NCI-H774 (cell line): ENCODE measurements at regions not wholly inside any gene's neighbourhood (a gene's known extent, or its start where the extent isn't known, plus 50 kb on each side); places are given as distances from the start of the nearest gene placed in this dataset.
"Not testable (repeated sequence)": the region's sequence is repeated elsewhere in the genome, so short reads cannot be mapped to it uniquely, and the experiment has no call there.

Source experiments
- DNase-seq: peaks from one replicate; lab custom pipeline; 2025; lab: John Stamatoyannopoulos, UW

DNA sequence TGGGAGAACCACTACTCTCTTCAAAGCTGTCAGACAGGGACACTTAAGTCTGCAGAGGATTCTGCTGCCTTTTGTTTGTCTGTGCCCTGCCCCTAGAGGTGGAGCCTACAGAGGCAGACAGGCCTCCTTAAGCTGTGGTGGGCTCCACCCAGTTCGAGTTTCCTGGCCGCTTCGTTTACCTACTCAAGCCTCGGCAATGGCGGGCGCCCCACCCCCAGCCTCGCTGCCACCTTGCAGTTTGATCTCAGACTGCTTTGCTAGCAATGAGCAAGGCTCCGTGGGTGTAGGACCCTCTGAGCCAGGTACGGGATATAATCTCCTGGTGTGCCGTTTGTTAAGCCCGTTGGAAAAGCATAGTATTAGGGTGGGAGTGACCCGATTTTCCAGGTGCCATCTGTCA, 267.9 kb upstream of the GRAMD2B start:
- not testable (repeated sequence) for DNase-seq

DNA sequence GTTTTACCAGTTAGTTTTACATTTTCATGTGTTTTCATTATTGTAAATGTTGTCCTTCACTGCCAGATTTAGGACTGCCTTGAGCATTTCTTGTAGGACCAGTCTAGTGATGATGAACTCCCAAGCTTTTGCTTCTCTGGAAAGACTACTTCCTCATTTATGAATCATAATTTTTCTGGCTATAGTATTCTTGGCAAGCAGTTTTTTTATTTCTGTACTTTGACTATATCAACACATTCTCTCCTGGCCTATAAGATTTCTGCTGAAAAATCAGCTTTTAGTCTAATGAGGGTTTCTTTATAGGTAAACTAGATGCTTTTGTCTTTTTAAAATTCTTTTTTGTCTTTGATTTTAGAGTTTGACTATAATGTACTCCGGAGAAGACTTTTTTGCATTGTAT, 256.8 kb upstream of the GRAMD2B start:
- no peak for DNase-seq

DNA sequence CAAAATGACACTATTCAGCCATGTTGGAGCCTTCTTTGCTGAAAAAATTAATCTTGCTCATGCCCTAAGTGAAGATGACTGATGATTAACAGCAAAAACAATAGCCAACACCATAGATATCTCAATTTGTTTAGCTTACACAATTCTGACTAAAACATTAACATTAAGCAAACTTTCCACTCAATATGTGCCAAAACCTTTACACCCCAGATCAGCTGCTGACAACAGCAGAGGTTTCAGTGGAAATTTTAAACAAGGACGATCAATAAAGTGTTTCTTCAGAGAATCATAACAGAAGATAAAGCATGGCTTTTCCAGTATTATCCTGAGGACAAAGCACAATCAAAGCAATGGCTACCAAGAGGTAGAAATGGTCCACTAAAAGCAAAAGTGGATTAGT, 254.4 kb upstream of the GRAMD2B start:
- DNase-seq: no peak

DNA sequence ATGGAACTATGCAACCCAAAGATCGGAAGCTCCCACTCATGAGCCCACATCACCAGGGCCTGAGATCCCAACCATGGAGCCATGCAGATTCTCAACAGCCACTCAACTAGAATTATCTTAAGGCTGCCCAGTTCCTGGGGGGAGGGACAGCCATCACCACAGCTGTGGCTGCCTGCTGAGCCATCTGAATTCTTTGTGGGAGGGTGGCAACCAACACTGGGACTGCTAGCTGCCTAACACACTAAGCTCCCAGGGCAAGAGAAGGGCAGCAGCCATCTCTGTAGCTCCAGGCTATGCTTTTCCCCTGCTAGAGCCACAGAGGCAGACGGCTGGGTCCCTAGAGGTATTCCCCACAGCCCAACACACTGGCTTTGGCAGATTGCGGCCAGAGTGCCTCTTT, 251.3 kb upstream of the GRAMD2B start:
- DNase-seq: no peak

DNA sequence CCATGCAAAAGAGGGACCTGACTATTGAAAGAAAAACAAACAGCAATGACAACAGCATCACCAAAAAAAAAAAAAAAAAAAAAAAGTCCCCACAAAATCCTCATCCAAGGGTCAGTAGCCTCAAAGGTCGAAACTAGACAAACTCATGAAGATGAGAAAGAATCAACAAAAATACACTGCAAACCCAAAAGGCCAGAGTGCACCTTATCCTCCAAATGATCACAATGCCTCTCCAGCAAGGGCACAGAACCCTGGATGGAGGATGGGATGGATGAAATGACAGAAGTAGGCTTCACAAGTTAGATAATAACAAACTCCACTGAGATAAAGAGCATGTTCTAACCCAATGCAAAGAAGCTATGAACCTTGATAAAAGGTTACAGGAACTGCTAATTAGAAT, 250.4 kb upstream of the GRAMD2B start:
- DNase-seq: no peak

DNA sequence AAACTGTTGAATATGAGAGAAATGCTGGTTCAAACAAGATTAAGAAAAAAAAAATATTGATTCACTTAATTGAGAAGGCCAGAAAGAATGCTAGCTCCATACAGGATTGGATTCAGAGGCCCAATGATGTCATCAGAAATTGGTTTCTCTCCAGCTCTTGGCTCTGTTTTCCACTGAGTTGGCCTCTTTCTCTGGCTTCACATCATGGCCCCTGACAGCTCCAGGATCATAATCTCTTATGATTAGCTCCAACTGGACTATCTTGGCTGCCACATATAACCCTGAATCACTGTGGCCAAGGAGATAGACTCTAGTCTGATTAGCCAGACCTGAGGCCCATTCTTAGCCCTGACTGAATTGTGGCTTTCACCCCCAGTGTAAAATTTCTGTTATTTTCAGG, 244.7 kb upstream of the GRAMD2B start:
- no peak for DNase-seq

DNA sequence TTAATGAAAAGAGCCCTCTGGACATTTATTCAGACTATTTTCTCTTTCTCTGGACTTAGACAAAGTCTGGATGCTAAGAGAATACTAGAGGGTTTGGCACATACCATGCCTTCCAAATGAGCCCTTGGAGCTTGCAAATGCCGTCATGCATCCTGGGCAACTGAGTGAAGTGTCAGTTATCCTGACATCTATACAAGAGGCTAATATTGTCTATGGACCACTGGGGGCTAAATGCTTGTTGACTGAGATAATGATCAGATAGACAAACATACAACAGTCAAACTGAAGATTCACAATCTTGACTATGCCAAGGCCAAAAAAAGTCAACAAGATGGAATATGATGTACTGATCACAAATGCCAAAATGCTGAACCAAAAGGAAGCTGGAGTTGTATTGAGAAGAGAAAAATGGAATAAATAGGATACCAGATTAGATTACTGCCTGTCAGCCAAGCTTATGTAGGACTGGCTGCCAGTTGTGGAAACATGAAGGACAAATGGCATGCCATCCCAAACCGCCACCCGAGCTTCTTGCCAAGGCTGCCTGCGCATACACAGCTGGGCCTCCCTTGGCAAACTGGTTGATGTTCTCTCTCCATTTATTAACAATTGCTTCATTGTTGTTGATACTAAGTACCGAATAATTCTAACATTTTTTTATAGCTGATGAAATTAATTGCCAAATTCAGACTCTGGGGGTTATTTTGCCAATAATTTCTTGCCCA, 240.1 kb upstream of the GRAMD2B start:
- DNase-seq: no peak

DNA sequence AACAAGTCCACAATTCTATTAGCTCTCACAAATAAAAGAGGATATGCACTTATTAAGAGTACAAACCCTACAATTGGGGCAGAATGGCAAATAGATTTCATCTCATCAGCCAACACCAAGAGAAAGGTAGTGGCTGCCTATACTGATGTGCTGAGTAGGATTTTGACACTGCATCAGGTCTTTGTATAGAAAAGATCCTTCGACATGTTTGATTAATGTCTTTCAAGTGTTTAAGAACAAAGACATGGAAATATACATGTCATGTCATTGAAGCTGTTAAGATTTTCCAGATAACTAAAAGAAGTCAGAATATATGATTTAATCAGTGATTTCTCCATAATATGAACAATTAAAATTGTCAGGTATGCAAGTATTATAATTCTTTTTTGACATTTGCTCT, 238.7 kb upstream of the GRAMD2B start:
- no peak for DNase-seq

DNA sequence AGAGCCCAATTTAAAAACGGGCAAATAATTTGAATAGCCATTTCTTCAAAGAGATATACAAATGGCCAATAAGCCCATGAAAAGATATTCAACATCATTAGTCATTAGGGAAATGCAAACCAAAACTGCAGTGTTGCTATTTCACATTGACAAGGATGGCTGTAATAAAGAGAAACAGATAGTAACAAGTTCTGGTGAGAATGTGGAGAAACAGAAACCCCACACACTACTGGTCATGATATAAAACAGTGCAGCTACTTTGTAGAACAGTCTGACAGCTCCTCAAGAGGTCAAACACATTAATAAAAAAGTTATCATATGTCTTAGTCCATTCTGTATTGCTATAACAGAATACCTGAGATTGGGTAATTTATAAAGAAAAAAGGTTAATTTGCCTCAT, 237.0 kb upstream of the GRAMD2B start:
- no peak for DNase-seq

DNA sequence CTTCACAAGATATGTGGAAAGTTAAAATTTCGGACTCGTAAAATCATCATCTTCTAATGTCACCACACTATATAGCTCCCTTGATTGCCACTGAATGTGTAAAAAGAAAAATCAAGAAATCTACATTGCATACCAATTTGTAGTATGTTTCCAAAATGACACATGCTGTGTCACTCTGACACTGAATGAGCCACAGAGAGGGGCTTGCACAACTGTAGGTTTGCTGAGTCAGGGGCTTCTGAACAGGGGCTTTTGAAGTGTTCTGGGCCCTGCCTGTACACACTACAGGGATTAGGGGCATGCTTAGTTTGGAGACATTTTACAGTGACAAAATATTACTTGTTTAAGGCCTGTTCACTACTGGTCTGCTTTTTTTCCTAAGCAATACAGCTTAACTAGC, 234.4 kb upstream of the GRAMD2B start:
- DNase-seq: no peak

DNA sequence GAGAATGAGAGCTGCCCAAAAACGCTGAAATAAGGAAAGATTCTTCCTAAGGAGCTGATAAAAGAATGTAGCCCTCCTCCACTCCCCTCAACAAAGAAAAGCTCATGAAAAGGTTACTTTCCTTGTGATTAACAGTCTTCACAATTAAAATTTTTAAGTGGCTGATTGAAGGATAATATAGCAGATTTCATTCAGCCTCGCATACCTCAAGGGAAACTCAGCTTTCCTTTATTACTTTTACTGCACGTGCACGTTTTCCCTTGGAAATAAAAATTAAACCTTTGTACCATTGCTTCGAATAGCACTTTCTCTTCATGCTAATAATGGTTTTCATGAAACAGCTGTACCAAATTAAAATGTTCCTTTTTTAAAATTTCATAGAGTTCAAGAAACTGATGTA, 234.0 kb upstream of the GRAMD2B start:
- DNase-seq: no peak

DNA sequence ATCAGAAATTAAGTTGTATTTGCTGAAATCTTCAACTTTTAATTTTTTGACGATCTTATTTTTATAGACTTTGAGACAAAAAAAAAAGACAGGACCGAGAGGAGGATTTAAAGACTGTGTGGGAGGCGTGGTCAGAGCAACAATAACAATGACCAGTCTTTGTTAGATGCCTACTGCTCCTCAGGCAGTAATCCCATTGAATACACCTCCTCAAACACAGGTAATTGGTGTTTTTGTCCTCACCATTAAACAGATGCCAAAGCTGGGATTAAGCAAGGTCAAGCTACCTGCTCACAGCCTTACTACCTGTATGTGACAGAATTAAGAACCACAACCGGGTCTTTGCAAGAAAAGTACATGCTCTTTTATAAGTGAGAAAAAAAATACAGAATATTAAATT, 233.3 kb upstream of the GRAMD2B start:
- no peak for DNase-seq

DNA sequence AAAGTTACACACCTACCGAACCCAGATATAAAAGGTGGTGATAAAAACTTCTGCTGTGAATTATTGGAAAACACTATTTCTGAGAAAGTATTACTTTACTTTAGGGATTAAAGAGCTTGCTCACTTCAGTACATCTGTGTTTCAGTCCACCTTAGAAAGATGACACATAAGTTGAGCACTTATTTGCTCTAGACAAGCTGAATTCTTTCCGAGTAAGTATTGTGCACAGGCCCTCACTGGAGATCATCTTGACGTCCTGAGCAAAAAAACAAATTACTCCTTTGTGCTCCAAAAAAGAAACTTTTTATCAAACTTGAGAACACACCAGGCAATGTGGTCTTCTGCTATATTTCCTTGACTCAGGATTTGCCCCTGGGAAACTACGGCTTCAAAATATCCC, 231.0 kb upstream of the GRAMD2B start:
- no peak for DNase-seq

DNA sequence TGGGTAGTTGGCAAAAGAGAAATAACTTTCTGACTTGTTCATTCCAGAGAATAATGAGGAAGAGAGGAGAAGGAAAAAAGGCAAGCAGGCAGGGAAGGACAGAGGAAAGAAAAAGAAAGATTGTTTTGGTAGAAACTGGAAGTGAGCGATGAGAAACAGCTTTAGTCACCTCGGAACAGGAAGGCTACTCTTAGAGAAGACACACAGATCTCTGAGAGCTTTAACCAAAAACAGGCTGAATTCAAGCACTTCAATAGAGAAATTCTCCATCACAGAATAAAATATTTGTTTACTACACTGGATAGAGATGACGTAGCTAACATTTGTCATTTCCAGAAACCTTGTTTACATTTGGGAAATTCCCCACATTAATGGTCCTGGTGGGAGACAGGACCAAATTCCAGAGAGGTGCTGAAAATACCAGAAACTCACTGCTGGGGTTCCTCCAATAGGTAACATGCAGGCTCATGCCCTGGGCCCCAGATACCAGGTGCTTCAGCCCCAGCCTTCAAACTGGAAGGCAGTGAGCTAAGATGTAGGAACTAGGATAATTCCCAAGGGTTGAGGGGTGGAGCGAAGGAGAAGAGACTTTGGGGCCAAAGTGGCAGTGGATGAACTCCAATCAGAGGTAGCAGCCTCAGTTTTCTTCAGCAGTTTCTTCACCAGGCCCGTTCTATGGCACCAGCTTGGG, 227.7 kb upstream of the GRAMD2B start:
- no peak for DNase-seq

DNA sequence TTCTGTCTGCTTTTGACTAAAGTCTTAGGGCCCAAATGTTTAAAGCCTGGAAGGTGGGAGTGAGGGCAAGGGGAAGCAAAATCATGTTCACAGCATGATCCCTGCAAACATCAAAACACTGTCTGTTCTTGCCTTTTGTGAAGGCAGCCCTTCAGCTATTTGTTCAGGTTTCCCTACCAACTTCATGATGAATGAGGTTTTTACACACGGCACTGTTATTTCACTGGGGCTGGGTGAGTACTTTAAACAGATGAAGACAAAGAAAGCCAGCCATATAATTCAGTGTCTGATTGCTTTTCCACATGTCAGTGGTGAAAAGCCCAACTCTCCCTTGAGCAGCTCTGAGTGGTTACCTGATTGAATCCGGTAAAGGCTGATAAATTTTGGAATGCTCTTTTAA, 224.7 kb upstream of the GRAMD2B start:
- peak; percentile 90 for DNase-seq

DNA sequence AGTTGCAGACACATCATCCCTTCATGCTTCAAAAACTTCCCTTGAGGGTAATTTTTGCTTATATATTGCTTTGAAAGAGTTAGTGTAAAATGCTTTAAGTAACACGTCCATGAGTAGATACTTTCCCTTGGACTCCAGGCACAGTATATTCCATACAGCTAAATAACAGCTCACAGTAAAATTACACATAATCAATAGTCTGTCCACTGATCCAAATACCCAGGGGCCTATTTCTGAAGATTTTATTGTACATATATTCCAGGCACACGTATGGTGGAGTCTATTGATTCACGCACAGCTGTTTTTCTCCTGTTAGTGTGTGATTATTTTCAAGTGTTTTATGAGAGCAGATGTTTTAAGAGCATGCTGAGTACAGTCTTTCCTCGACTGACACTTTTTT, 223.7 kb upstream of the GRAMD2B start:
- no peak for DNase-seq

DNA sequence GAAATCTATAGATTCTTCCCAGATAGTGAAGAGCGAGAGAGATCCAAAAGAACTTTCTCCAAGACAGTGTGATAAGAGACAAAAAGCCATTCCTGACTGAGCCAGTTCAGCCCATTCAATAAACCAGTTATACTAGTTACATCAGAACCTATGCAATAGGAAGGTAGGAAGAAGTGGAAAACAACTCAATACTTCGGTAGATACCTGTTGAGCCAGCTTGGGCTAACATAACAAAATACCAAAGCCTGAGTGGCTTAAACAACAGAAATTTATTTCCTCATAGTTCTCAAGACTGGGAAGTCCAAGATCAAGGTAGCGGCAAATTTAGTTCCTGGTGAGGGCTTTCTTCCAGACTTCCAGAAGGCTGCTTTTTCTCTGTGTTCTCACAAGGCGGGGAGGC, 214.5 kb upstream of the GRAMD2B start:
- DNase-seq: no peak

DNA sequence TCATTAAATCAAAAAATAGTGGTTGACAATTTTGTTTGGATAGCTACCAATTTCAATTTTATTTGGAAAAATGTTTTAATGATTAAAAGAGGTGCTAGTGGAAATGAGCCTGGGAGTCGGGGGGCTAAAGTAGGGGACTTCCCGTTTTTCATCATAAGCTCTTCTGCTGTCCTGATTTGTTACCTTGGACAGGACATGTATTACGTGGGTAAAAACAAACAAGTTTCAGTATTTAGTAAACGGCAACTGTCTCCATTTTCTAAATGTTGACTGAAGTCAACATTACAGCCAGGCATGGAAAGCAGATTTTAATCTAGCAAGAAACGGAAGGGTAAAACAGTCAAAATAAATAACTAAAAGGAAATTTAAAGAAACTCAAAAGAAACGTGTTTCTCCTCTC, 212.3 kb upstream of the GRAMD2B start:
- DNase-seq: no peak

DNA sequence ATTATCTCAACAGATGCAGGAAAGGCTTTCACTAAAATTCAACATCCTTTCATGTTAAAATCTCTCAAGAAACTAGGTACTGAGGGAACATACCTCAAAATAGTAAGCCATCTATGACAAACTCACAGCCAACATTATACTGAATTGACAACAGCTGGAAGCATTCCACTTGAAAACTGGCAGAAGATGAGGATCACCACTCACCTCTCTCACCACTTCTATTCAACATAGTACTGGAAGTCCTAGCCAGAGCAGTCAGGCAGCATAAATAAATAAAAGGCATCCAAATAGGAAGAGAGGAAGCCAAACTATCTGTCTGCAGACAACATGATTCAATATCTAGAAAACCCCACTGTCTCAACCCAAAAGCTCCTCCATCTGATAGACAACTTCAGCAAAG, 203.6 kb upstream of the GRAMD2B start:
- DNase-seq: no peak

DNA sequence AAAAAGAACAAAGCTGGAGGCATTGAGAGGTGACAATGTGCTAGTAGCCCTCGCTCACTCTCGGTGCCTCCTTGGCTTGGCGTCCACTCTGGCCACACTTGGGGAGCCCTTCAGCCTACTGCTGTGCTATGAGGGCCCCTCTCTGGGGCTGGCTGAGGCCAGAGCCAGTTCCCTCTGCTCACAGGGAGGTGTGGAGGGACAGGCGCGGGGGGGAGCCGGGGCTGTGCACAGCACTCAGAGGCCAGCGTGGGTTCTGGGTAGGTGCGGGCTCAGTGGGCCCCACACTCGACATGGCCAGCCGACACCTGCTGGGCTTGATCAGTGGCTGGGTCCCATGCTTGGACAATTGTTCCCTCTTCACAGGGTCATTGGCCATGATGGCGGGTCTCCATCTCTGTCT, 202.5 kb upstream of the GRAMD2B start:
- DNase-seq: no peak

DNA sequence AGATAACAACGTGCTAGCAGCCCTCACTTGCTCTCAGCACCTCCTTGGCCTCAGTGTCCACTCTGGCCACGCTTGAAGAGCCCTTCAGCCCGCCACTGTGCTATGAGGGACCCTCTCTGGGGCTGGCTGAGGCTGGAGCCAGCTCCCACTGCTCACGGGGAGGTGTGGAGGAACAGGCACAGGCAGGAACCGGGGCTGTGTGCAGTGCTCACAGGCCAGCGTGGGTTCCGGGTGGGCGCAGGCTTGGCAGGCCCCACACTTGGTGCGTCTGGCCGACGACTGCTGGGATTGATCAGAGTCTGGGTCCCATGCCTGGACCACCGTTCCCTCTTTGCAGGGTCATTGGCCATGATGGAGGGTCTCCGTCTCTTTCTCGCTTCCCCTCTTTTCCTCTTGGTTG, 194.3 kb upstream of the GRAMD2B start:
- no peak for DNase-seq

DNA sequence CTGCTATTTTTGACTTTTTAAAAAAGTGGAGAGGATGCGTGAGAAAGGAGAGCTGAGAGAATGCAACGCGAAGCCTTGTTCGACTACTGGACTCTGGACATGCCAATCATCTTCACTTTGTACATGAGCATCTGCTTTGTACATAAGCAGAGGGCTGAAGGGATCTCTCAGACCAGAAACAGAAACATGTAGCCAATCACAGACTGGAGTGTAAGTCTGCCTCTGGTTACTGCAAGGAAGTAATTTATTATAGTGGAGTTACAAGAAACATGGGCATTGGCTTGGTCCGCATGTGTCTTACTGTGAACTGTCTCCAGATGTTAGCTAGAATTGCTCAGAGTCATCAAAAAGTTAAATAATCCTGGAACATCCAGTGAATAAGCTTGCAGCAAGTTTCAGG, 190.0 kb upstream of the GRAMD2B start:
- no peak for DNase-seq

DNA sequence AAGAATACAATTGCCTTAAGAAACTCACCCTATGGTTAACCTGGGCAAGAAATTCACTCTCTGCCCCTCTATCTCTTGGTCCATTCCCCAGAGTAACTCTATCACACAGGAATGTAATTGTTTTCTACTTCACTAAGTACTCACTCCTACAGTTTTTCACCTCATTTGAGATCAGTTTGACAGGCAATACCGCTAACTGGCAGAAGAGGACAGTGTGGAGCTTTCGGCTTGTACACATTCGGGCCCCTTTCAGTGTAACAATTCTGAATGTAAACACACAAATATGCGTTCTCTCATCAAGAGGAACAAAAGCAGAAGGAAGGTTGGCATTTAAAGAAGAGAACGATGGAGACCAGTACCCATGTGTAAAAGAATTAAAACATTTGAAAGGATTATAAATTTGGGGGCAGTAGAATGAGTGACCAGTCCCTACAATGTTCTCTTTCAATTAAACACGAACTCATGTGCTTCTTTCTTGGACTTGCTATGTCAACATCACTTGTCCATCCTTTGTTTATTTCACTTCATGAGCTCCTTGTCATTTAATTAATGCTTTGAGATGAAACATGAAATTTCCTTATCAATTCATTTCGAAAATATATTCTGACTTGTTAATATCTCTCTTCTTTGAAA, 188.5 kb upstream of the GRAMD2B start:
- no peak for DNase-seq

DNA sequence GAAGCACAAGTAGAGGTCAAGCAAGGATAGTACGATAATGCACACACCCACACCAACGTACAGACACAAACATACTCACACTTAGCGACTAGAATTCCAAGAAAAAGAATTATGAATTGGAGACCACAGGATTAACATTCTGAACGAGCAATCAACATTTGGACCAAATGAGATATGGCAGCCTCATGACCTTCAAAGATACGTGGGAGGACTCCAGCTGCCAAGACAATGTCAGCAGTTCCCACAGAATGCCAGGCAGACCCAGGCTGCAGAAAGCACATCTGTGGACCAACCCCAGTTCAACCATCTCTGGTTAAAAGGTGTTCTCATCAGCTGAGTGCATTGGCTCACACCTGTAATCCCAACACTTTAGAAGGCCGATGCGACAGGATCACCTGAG, 187.6 kb upstream of the GRAMD2B start:
- no peak for DNase-seq
